ENCODE measurements at regions not wholly inside any gene's neighbourhood (a gene's known extent, or its start where the extent isn't known, plus 50 kb on each side); places are given as distances from the start of the nearest gene placed in this dataset.

GRCh38 chr2:128625421-128625820, 306.8 kb upstream of the HS6ST1 start:
- TF ChIP-seq CTCF (IDR thresholded peaks at IDR 0.05; ENCODE audit: low read depth, low read length) (no peak), EZH2phosphoT487 (IDR thresholded peaks at IDR 0.05; ENCODE audit: low read depth) (no peak)
